Esophagus (tissue), 2 donors: ENCODE measurements at regions not wholly inside any gene's neighbourhood (a gene's known extent, or its start where the extent isn't known, plus 50 kb on each side); places are given as distances from the start of the nearest gene placed in this dataset.

Source experiments
- H3K27ac ChIP-seq, 2 donors: one replicate each; pipeline ENCODE4 v1.5.1; 2013; ENCODE audit warnings: low read depth in 2 of 2, mild to moderate bottlenecking in 2 of 2, inconsistent platforms in 1 of 2, low read length in 1 of 2, moderate library complexity in 1 of 2
- H3K27me3 ChIP-seq, 2 donors: one replicate each; pipeline ENCODE4 v1.6.1; 2013; ENCODE audit warnings: low read length in 2 of 2, control low read depth in 1 of 2, mild to moderate bottlenecking in 1 of 2; ENCODE audit not compliant: insufficient read depth in 2 of 2, control insufficient read depth in 1 of 2
- H3K36me3 ChIP-seq, 2 donors: one replicate each; pipeline ENCODE4 v1.6.1; 2013; ENCODE audit warnings: low read length in 1 of 2; ENCODE audit not compliant: control insufficient read depth in 2 of 2, insufficient read depth in 2 of 2
- H3K4me1 ChIP-seq, 2 donors: one replicate each; pipeline ENCODE4 v1.6.1; 2013; ENCODE audit warnings: low read length in 1 of 2; ENCODE audit not compliant: control insufficient read depth in 2 of 2, insufficient read depth in 2 of 2
- H3K4me3 ChIP-seq, 2 donors: one replicate each; pipeline ENCODE4 v1.5.1; 2013; ENCODE audit warnings: low read length in 2 of 2, mild to moderate bottlenecking in 2 of 2, low read depth in 1 of 2, moderate library complexity in 1 of 2
- H3K9me3 ChIP-seq, 2 donors: one replicate each; pipeline ENCODE4 v1.6.1; 2013; ENCODE audit warnings: mild to moderate bottlenecking in 2 of 2, low read depth in 1 of 2, low read length in 1 of 2, moderate library complexity in 1 of 2; ENCODE audit not compliant: control insufficient read depth in 2 of 2, insufficient read depth in 1 of 2
- WGBS, 2 donors: extraction: QIAGEN DNeasy Blood & Tissue Kit; methylation state at CpG; one replicate each; pipeline ENCODE4 v1.1.7; 2013; 5-methylcytosine and 5-hydroxymethylcytosine counted together
- donor health status: healthy with polysubstance abuse.
- donor health status: Bipolar disorder and iron deficiency.

GRCh38 chr2:239857591-239857990, 167.6 kb downstream of the NDUFA10 start:
- Histone ChIP-seq H3K27me3 (no peaks in the 10 kb centered on the region), H3K36me3 (no peaks in the 10 kb centered on the region), H3K4me1 (no peaks in the 10 kb centered on the region), H3K27ac (no peak overlapping the region), H3K4me3 (no peak overlapping the region), H3K9me3 (no peaks in the 10 kb centered on the region)
- 87 to 90% methylated on average over 1 of the region's 1 CpG for WGBS, 2 donors

- Histone ChIP-seq H3K4me3 (no peak overlapping the region), H3K27me3 (no peaks in the 10 kb centered on the region), H3K9me3 (peaks cover 0 to 4% of the 10 kb centered on the region in 2 donors), H3K36me3 (no peaks in the 10 kb centered on the region), H3K27ac (no peak overlapping the region), H3K4me1 (no peaks in the 10 kb centered on the region)
- WGBS, 2 donors: 93 to 95% methylated on average over 8 of the region's 8 CpGs
These were observed 168.4 kb downstream of the NDUFA10 start for GRCh38 chr2:239856620-239857285.

GRCh38 chr2:239855863-239856587, 169.1 kb downstream of the NDUFA10 start:
- Histone ChIP-seq H3K9me3 (peaks cover 0 to 8% of the 10 kb centered on the region in 2 donors), H3K36me3 (no peaks in the 10 kb centered on the region), H3K4me3 (no peak overlapping the region), H3K4me1 (no peaks in the 10 kb centered on the region), H3K27ac (no peak overlapping the region), H3K27me3 (no peaks in the 10 kb centered on the region)
- 74 to 84% methylated on average over 10 of the region's 10 CpGs for WGBS, 2 donors

- Histone ChIP-seq H3K4me3 (no peak overlapping the region), H3K36me3 (no peaks in the 10 kb centered on the region), H3K9me3 (peaks cover 0 to 8% of the 10 kb centered on the region in 2 donors), H3K27me3 (no peaks in the 10 kb centered on the region), H3K4me1 (no peaks in the 10 kb centered on the region), H3K27ac (no peak overlapping the region)
- 86 to 87% methylated on average over 5 of the region's 5 CpGs for WGBS, 2 donors
These were observed 170.5 kb downstream of the NDUFA10 start for GRCh38 chr2:239854596-239854995.

GRCh38 chr2:239853706-239854327, 171.3 kb downstream of the NDUFA10 start:
- no peak overlapping the region for H3K4me3 ChIP-seq
- H3K4me1 ChIP-seq: no peaks in the 10 kb centered on the region
- H3K9me3 ChIP-seq: peaks cover 0 to 8% of the 10 kb centered on the region in 2 donors
- no peaks in the 10 kb centered on the region for H3K27me3 ChIP-seq
- H3K27ac ChIP-seq: no peak overlapping the region
- 66 to 72% methylated on average over 8 of the region's 8 CpGs for WGBS, 2 donors
- no peaks in the 10 kb centered on the region for H3K36me3 ChIP-seq

GRCh38 chr2:239853121-239853520, 172.0 kb downstream of the NDUFA10 start:
- Histone ChIP-seq H3K27ac (no peak overlapping the region), H3K27me3 (no peaks in the 10 kb centered on the region), H3K4me1 (no peaks in the 10 kb centered on the region), H3K9me3 (peaks cover 0 to 8% of the 10 kb centered on the region in 2 donors), H3K36me3 (no peaks in the 10 kb centered on the region), H3K4me3 (no peak overlapping the region)
- 83 to 87% methylated on average over 8 of the region's 8 CpGs for WGBS, 2 donors

GRCh38 chr2:239852272-239852671, 172.9 kb downstream of the NDUFA10 start:
- Histone ChIP-seq H3K27ac (no peak overlapping the region), H3K4me3 (no peak overlapping the region), H3K9me3 (peaks cover 0 to 8% of the 10 kb centered on the region in 2 donors), H3K36me3 (no peaks in the 10 kb centered on the region), H3K27me3 (no peaks in the 10 kb centered on the region), H3K4me1 (no peaks in the 10 kb centered on the region)
- 83 to 90% methylated on average over 7 of the region's 7 CpGs for WGBS, 2 donors

GRCh38 chr2:239846789-239847676, 178.1 kb downstream of the NDUFA10 start:
- Histone ChIP-seq H3K4me3 (no peak overlapping the region), H3K27me3 (no peaks in the 10 kb centered on the region), H3K36me3 (no peaks in the 10 kb centered on the region), H3K27ac (no peak overlapping the region), H3K9me3 (peaks cover 0 to 7% of the 10 kb centered on the region in 2 donors), H3K4me1 (no peaks in the 10 kb centered on the region)
- 79 to 81% methylated on average over 9 of the region's 9 CpGs for WGBS, 2 donors

GRCh38 chr2:239845968-239846367, 179.2 kb downstream of the NDUFA10 start:
- no peaks in the 10 kb centered on the region for H3K4me1 ChIP-seq
- H3K27ac ChIP-seq: no peak overlapping the region
- H3K36me3 ChIP-seq: no peaks in the 10 kb centered on the region
- no peaks in the 10 kb centered on the region for H3K9me3 ChIP-seq
- H3K4me3 ChIP-seq: no peak overlapping the region
- no peaks in the 10 kb centered on the region for H3K27me3 ChIP-seq
